Left hindlimb (tissue), 1 donor: ENCODE measurements at regions not wholly inside any gene's neighbourhood (a gene's known extent, or its start where the extent isn't known, plus 50 kb on each side); places are given as distances from the start of the nearest gene placed in this dataset.

Source experiments
- DNase-seq: peaks from one replicate; pipeline ENCODE4 v3.0.0-alpha.2; 2018

DNA sequence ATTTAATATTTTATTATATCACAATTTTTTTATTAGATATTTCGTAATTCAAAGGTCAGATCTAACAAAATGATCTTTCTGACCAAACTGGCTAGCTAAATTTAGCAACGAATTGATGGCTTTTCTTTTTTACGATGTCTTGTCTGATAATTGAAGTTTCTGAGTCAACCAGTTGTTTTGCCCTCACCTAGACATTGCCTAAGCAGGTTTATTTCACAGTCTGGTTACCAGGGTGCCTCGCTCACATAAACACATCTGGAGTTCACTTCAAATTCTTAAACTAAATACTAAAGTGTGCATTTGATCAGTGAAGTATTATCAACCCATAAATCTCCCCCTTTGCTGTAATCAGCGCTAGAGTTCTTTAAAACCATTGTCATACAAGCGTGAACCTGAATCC is 448.3 kb downstream of the TLE4 start:
- no peak for DNase-seq

- DNase-seq = no peak
These were observed 442.1 kb downstream of the TLE4 start for GRCh38 chr9:80013891-80014290.

DNA sequence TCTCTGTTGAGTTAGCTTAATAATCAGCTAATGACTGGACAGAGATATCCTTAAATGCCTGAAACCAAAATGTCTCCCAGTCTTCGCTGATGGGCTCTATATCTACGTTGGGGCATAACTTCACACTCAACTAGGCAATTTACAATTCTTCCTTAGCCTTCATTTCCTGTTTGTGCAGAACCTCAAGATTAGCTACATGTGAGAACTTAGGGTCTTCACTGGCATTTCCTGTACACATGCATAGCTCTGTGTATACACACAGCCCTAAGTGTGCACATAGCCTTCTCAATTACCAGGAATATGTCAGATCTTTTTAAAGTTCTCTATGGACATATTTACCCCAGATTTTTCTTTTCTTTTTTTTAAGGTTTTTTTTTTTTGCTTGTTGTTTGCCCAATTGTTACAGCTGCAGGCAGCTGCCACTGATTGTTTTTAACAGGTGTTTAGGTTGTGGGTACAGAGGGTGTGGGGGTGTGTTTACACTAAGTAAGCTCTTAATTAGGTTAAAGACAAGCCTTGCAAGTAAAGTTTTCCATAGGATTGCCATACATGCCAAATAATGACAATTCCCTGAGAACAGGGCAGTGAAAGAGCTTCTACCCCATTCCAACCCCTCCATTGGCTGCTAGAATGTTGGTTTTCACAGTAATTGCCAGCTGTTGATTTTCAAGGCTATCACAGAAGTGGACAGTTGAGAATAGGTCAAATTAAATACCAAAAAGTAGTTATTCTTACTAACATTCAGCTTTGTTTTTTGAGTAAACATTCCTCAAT is 441.0 kb downstream of the TLE4 start:
- DNase-seq = no peak

- no peak for DNase-seq
These were observed 437.4 kb downstream of the TLE4 start for GRCh38 chr9:80009204-80009603.

- no peak for DNase-seq
These were observed 432.9 kb downstream of the TLE4 start for GRCh38 chr9:80004714-80005113.

DNA sequence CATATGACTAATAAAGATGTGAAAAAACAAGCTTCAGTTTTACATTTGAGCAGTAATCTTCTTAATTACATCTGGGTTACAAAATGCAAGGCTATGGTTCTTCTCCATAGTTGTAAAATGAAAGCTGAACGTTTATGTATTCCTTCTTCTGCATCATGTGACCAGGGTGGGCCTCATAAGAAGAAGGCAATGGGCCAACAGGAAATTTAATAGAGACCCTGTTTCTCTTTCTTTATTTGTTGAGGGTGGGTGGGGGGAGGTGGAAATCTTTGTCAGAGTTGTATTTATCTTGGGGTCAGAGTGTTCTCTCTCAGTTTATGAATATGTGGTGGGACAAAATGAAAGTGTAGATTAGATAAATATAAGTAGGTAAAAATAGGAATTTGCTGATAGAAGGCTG is 418.8 kb downstream of the TLE4 start:
- no peak for DNase-seq

DNA sequence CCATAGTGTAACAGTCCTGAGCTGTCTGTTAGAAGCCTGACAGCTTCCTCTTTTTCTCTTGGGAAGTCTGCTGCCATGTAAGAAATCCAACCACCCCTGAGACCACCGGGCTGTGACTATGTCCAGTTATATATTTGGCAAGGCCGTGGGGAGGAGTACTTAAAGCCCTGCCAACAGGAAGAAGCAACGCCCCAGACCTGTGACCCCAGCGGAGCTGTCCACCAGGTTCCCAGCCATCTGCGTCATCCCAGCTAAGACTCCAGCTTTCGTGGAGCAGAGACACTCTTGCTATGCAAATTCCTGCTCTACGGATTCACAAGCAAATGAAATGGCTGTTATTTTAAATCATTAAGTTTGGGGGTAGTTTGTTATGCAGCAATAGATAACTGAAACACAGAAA is 417.3 kb downstream of the TLE4 start:
- DNase-seq = no peak

- no peak for DNase-seq
These were observed 416.4 kb downstream of the TLE4 start for GRCh38 chr9:79988126-79988525.

- DNase-seq = no peak
These were observed 414.7 kb downstream of the TLE4 start for GRCh38 chr9:79986437-79986836.

- DNase-seq = no peak
These were observed 414.0 kb downstream of the TLE4 start for GRCh38 chr9:79985772-79986171.

DNA sequence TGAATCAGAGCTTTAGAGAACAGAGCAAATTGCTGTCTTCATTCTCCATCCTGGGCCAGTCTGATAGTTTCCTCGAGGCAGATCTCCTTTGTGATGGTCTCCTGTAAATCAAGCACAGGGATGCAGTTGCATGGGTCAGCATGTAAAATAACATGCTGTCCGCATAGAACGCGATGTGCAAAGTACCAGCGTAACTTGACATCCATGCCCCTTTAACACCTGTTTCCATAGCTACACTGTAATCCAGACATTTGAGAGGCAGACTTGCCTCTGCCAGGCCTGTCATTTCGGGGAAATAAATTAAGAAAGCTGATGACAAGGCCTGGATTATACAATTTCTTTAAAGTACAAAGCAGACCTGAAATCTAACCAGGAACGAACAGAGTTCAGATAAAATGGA is 413.5 kb downstream of the TLE4 start:
- DNase-seq = no peak

- DNase-seq = no peak
These were observed 412.8 kb downstream of the TLE4 start for GRCh38 chr9:79984429-79985067.

- no peak for DNase-seq
These were observed 408.7 kb downstream of the TLE4 start for GRCh38 chr9:79980432-79980831.

DNA sequence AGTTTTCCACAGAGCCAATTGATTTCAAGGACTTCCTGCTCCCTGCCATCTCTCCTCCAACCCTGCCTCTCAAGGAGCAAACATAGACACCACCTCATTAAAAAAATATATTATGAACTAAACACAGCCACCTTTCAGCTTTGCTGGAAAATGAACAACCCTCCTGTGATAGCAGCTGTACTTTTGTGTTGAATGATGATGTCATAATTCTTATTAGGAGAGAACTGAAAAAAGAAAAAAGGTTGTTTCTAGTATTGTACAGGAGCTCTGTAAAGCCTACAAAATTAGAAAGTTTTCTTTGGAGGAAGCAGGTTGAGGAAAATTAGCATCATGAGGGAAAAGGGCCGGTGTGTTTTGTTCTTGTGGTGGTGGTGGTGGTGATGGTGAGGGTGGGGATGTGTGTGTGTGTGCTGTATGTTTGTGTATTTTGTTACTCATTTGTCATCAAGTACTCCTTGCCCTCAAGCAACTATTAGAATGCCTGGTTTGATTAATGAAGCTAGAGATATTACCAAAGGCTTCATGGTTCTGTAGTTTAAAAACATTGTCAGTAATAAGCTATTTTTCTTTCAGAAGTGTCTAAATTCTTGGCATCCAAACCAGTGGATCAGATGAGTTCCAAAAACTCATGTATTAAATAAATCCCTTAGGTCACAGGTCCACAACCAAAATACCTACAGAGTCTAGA is 405.9 kb downstream of the TLE4 start:
- DNase-seq = no peak

GRCh38 chr9:79977074-79977435 is 405.3 kb downstream of the TLE4 start:
- no peak for DNase-seq

- no peak for DNase-seq
These were observed 404.7 kb downstream of the TLE4 start for GRCh38 chr9:79976257-79977073.

DNA sequence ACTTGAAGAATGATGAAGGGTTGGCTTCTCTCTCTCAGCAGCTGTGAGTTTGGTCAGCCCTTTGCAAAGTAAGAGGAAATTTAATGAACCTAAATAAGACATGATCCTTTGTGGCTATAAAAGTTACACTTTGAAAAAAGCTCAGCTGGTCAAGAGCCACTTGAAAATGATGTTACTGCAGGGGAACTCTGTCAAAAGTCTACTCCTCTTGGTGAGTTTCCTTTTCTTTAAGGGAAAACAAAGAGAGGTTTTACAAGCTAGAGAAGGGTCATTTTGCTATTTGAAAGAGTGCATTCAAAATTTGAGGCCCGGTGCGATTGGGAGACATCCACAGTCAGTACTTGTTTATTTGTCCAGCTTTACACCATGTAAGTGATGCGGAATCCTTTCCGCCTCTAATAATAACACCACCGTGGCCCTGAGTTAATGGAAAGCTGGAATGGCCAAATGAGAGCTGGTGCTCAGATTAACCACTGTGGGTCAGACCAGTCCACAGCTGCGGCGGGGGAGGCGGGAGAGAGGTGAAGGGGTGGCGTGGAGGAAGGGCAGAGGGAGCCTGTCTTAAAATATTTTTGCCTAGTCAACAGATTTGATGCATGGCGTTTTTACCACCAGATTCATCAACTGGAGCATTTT is 404.0 kb downstream of the TLE4 start:
- peak; percentile 57 for DNase-seq

DNA sequence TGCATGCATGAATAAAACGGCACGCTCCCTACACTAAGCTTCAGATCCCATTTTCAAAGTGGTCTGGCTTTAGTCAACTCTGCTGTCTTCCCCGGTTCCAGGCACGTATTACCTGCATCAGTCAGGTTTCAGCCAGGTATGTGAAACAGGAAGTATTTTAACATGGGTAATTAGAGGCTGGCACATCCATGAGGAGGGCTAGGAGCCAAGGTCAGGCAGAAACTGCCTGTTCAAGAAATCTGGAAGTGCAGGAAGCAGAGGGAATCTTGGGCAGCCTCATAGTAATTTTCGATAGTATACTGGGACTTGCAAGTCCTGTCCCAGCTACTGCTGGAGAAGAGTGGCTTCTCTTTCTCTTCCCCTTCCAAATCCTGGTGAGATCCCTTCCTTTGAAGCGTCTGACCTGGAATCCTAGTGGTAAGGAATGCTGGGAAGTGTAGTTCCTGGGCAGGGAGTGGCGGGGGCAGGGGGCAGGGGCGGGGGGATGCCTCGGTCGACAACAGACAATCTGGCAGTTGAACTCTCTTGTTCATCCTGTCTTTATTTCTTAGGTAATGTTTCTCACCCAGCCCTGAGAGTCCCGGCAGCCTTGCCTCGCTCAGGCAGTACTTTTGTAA is 403.1 kb downstream of the TLE4 start:
- DNase-seq = no peak

GRCh38 chr9:79973627-79974026 is 401.9 kb downstream of the TLE4 start:
- DNase-seq = no peak

DNA sequence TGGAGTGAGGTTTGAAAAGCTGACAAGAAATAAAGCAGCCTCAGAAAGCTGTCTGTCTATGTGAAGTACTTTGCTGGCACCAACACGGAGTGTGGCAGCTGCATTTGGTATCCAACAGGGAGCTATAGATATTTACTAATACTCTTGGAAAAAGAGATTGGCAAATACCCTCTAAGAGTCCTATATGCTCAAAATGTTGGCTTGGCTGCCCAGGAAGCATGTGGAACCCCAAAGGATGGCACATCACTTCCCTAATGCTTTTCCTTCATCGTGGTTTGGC is 398.3 kb downstream of the TLE4 start:
- DNase-seq = no peak

GRCh38 chr9:79969393-79970145 is 397.8 kb downstream of the TLE4 start:
- DNase-seq = no peak

DNA sequence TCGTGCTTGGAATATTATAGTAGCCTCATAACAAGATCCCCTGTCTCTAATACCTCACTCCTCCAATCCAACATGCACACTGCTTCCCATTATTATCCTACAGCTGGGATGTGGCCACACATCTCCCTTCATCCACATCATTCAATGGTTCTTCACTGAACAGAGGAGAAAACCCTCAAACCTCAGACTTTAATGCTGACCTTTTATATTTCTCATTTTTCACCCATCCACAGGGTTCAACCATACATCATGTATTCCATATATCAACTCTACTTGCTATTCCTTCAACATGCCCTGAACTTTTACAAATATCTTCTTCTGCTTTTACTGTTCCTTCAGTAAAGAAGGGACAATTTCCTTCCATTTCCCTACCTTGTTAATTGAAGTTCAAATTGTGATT is 396.8 kb downstream of the TLE4 start:
- no peak for DNase-seq
